Endothelial cell of umbilical vein (primary cell): ENCODE measurements at regions not wholly inside any gene's neighbourhood (a gene's known extent, or its start where the extent isn't known, plus 50 kb on each side); places are given as distances from the start of the nearest gene placed in this dataset.
"Not testable (repeated sequence)": the region's sequence is repeated elsewhere in the genome, so short reads cannot be mapped to it uniquely, and the experiment has no call there.

ENCODE experiments used
- BruUV-seq: library from RNA; stranded (reverse); fragments of 400-500 nt; replicated peaks from 2 replicates; lab custom pipeline; 2021; lab: Mats Ljungman, UMichigan
- CTCF ChIA-PET: fragments of 300-600, 350-600 bp; sonication (Branson Sonifier 250); formaldehyde crosslinking; loops from one replicate; lab custom pipeline; 2021; ENCODE audit warnings: antibody characterized with exemption, inconsistent platforms; lab: Charles Lee
- POLR2A ChIA-PET: fragments of 300-600, 350-600 bp; sonication (Branson Sonifier 250); formaldehyde crosslinking; loops from one replicate; lab custom pipeline; 2021; ENCODE audit warnings: antibody characterized with exemption, inconsistent platforms; lab: Charles Lee
- DNase-seq: peaks from one replicate; pipeline ENCODE4 v3.0.0-alpha.2; 2011; ENCODE audit warnings: low read depth, low spot score
- FAIRE-seq: peaks from 2 replicates; lab custom pipeline; 2011; peaks lifted over from hg19 to GRCh38; lab: Jason Lieb, UNC
- H2AFZ ChIP-seq: 2 replicates; pipeline ENCODE4 v1.6.0; 2012; ENCODE audit warnings: low read depth, low read length, control low read depth, inconsistent platforms
- H3K27ac ChIP-seq: 2 replicates; pipeline ENCODE4 v1.5.1; 2011; ENCODE audit warnings: low read depth, mild to moderate bottlenecking, control low read depth, low read length, moderate library complexity; ENCODE audit not compliant: insufficient read depth
- H3K27me3 ChIP-seq, 2 experiments: 2 replicates each; pipeline versions ENCODE4 v1.6.0 to v1.6.1; 2011; ENCODE audit warnings: low read length in 2 of 2, mixed read lengths in 1 of 2; ENCODE audit not compliant: control insufficient read depth in 2 of 2, insufficient read depth in 2 of 2
- H3K36me3 ChIP-seq, 2 experiments: 2 replicates in 1 of 2; 3 replicates in 1 of 2; pipeline ENCODE4 v1.5.1; 2011; ENCODE audit warnings: low read length in 2 of 2, mild to moderate bottlenecking in 1 of 2, moderate library complexity in 1 of 2; ENCODE audit not compliant: control insufficient read depth in 2 of 2, insufficient read depth in 2 of 2; ENCODE audit errors: extremely low read depth in 1 of 2
- H3K4me1 ChIP-seq: 3 replicates; pipeline ENCODE4 v1.5.1; 2011; ENCODE audit warnings: mild to moderate bottlenecking, low read length; ENCODE audit not compliant: control insufficient read depth, insufficient read depth; ENCODE audit errors: extremely low read depth
- H3K4me2 ChIP-seq: 2 replicates; pipeline ENCODE4 v1.6.1; 2011; ENCODE audit warnings: low read length, control low read depth, mixed read lengths; ENCODE audit not compliant: insufficient read depth
- H3K4me3 ChIP-seq, 3 experiments: fragments of 200-600 bp in 1 of 3; sonication (generic), shearing (Covaris generic) in 1 of 3; replicated peaks in 1 of 3; 2 replicates each; pipeline ENCODE4 v1.5.1; 2011 to 2016; ENCODE audit warnings: control low read depth in 3 of 3, low read length in 3 of 3, mild to moderate bottlenecking in 2 of 3, inconsistent platforms in 1 of 3, low read depth in 1 of 3, moderate library complexity in 1 of 3; ENCODE audit not compliant: insufficient read depth in 1 of 3
- H3K79me2 ChIP-seq: 2 replicates; pipeline ENCODE4 v1.6.0; 2012; ENCODE audit warnings: low read length, inconsistent platforms; ENCODE audit not compliant: control insufficient read depth, insufficient read depth
- H3K9ac ChIP-seq: replicated peaks from 2 replicates; pipeline ENCODE3; 2011; ENCODE audit warnings: low read length, control low read depth; ENCODE audit not compliant: insufficient read depth; ENCODE audit errors: extremely low read depth
- H3K9me1 ChIP-seq: replicated peaks from 3 replicates; pipeline ENCODE4 v1.6.0; 2011; ENCODE audit warnings: mild to moderate bottlenecking, low read length; ENCODE audit not compliant: control insufficient read depth, insufficient read depth; ENCODE audit errors: extremely low read depth
- H3K9me3 ChIP-seq: replicated peaks from 2 replicates; pipeline ENCODE4 v1.5.1; 2012; ENCODE audit warnings: low read length, inconsistent platforms; ENCODE audit not compliant: control insufficient read depth, insufficient read depth
- H4K20me1 ChIP-seq: replicated peaks from 2 replicates; pipeline ENCODE3; 2011; ENCODE audit warnings: mild to moderate bottlenecking, low read length; ENCODE audit not compliant: control insufficient read depth, insufficient read depth; ENCODE audit errors: extremely low read depth
- CTCF ChIP-seq, 2 donors: IDR thresholded peaks; 1 replicate in 1 of 2; 2 replicates in 1 of 2; pipeline ENCODE4 v1.5.1; 2011; ENCODE audit warnings: low read length in 2 of 2, mild to moderate bottlenecking in 2 of 2, moderate library complexity in 2 of 2, control low read depth in 1 of 2, inconsistent platforms in 1 of 2, low read depth in 1 of 2; ENCODE audit not compliant: insufficient read depth in 1 of 2; ENCODE audit errors: extremely low read depth in 1 of 2
- EZH2 ChIP-seq: IDR thresholded peaks from 2 replicates; pipeline ENCODE4 v1.6.1; 2012; ENCODE audit warnings: borderline replicate concordance, low read depth, mild to moderate bottlenecking, moderate library complexity, low read length, inconsistent platforms; ENCODE audit not compliant: severe bottlenecking
- FOS ChIP-seq: IDR thresholded peaks from 2 replicates; pipeline ENCODE4 v1.6.1; 2011; ENCODE audit warnings: mild to moderate bottlenecking, low read length, moderate library complexity, borderline replicate concordance; ENCODE audit not compliant: insufficient read depth
- GATA2 ChIP-seq: IDR thresholded peaks from 2 replicates; pipeline ENCODE4 v1.7.0; 2011; ENCODE audit warnings: low read depth, mild to moderate bottlenecking, moderate library complexity, mixed read lengths, low read length; ENCODE audit not compliant: insufficient read length, insufficient read depth
- JUN ChIP-seq: IDR thresholded peaks from 2 replicates; pipeline ENCODE4 v1.6.1; 2011; ENCODE audit warnings: borderline replicate concordance, low read depth; ENCODE audit not compliant: insufficient read length, insufficient read depth
- MYC ChIP-seq: IDR thresholded peaks from one replicate; pipeline ENCODE4 v1.6.1; 2011; ENCODE audit warnings: mild to moderate bottlenecking, low read depth, low read length
- POLR2A ChIP-seq: IDR thresholded peaks from 2 replicates; pipeline ENCODE4 v1.6.1; 2012; ENCODE audit warnings: low read depth, mild to moderate bottlenecking, control low read depth, low read length
- POLR2AphosphoS5 ChIP-seq: IDR thresholded peaks from 2 replicates; pipeline ENCODE4 v1.6.1; 2012; ENCODE audit warnings: low read depth, mild to moderate bottlenecking, control low read depth, low read length, moderate library complexity; ENCODE audit not compliant: insufficient read depth
- dilution Hi-C: fragments of 300-500 bp; cut with MboI; formaldehyde crosslinking; loops from one replicate; pipeline ENCODE4 v1.15.0; 2019; ENCODE audit warnings: low sequenced_read_pairs; ENCODE audit not compliant: extremely low pct_ligation_motif_present
- intact Hi-C: fragments of 100-400 bp; cut with micrococcal nuclease; formaldehyde crosslinking; loops from one replicate; pipeline ENCODE4 v1.10.0; 2022
- TF ChIP-seq, protein P1 (sequence below): IDR thresholded peaks from 2 replicates; pipeline ENCODE4 v1.6.1; 2011; ENCODE audit not compliant: insufficient read depth, insufficient read length

- dilution Hi-C loops = no loop called here
- H3K79me2 ChIP-seq = no peaks in the 10 kb centered on the region
- no peak overlapping the region for H3K9ac ChIP-seq
- no peak overlapping the region for H2AFZ ChIP-seq
- ChIA-PET CTCF (interaction anchor here (0.9 kb wide), 1 partner anchor 278 kb away, joined by 3 read pairs; no protein-coding TSS in a partner anchor), POLR2A (no interaction called here)
- no peaks in the 10 kb centered on the region for H3K9me1 ChIP-seq
- no TSS peak for BruUV-seq
- intact Hi-C loops = no loop called here
- TF ChIP-seq MYC (no peak), POLR2A (no peak), POLR2AphosphoS5 (no peak), JUN (no peak), FOS (no peak), GATA2 (no peak), CTCF (IDR thresholded peaks at IDR 0.05; ENCODE audit: extremely low read depth in 1 of 2, insufficient read depth in 1 of 2, low read depth in 1 of 2, low read length in 2 of 2) (no peak), EZH2 (no peak)
- TF ChIP-seq, protein P1, sequence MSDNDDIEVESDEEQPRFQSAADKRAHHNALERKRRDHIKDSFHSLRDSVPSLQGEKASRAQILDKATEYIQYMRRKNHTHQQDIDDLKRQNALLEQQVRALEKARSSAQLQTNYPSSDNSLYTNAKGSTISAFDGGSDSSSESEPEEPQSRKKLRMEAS = no peak
- H3K4me1 ChIP-seq = no peaks in the 10 kb centered on the region
- no peaks in the 10 kb centered on the region for H4K20me1 ChIP-seq
- no peak overlapping the region for H3K4me3 ChIP-seq
- H3K27me3 ChIP-seq = no peaks in the 10 kb centered on the region
- FAIRE-seq (no peak), DNase-seq (no peak)
- no peaks in the 10 kb centered on the region for H3K36me3 ChIP-seq
- H3K27ac ChIP-seq = no peak overlapping the region
- H3K4me2 ChIP-seq = no peak overlapping the region
- H3K9me3 ChIP-seq = no peaks in the 10 kb centered on the region
These were observed 694.9 kb downstream of the ISL1 start for GRCh38 chr5:52077941-52078815.

GRCh38 chr5:52102311-52102710 is 685.4 kb upstream of the ITGA1 start:
- H3K27me3 ChIP-seq, POLR2A ChIA-PET, H3K79me2 ChIP-seq, dilution Hi-C loops, H3K9me1 ChIP-seq, H3K9ac ChIP-seq, H3K9me3 ChIP-seq, H3K27ac ChIP-seq, intact Hi-C loops, FAIRE-seq, H3K4me1 ChIP-seq, DNase-seq, H3K4me2 ChIP-seq, H3K36me3 ChIP-seq, H4K20me1 ChIP-seq, CTCF ChIA-PET, H3K4me3 ChIP-seq, H2AFZ ChIP-seq, BruUV-seq: not testable (repeated sequence)
